Body of pancreas (tissue), 4 donors: ENCODE measurements at regions not wholly inside any gene's neighbourhood (a gene's known extent, or its start where the extent isn't known, plus 50 kb on each side); places are given as distances from the start of the nearest gene placed in this dataset.

Experiments used
- CTCF ChIP-seq, 7 experiments: fragments of 450-650 bp in 4 of 7; fragments of 200-600 bp in 3 of 7; sonication (generic) in 3 of 7; IDR thresholded peaks; one replicate each; pipeline ENCODE4 v1.5.1; 2016 to 2019; ENCODE audit warnings: antibody characterized with exemption in 7 of 7
- POLR2A ChIP-seq, 3 donors: fragments of 450-650 bp; IDR thresholded peaks; one replicate each; pipeline ENCODE4 v1.6.1; 2016; ENCODE audit warnings: antibody characterized with exemption in 3 of 3, mild to moderate bottlenecking in 2 of 3

- TF ChIP-seq CTCF (IDR thresholded peaks at IDR 0.05), result no peak
- TF ChIP-seq POLR2A (IDR thresholded peaks at IDR 0.05), result no peak
These were observed 208.5 kb upstream of the IGFBP7 start for GRCh38 chr4:57318703-57319102.
